Fibroblast of skin of scalp (primary cell): ENCODE measurements at regions not wholly inside any gene's neighbourhood (a gene's known extent, or its start where the extent isn't known, plus 50 kb on each side); places are given as distances from the start of the nearest gene placed in this dataset.
"Not testable (repeated sequence)": the region's sequence is repeated elsewhere in the genome, so short reads cannot be mapped to it uniquely, and the experiment has no call there.

Source experiments
- DNase-seq: peaks from one replicate; pipeline ENCODE4 v3.0.0-alpha.2; 2013

GRCh38 chr17:5870231-5870953 lies 199.8 kb upstream of the WSCD1 start:
- DNase-seq: no peak

DNA sequence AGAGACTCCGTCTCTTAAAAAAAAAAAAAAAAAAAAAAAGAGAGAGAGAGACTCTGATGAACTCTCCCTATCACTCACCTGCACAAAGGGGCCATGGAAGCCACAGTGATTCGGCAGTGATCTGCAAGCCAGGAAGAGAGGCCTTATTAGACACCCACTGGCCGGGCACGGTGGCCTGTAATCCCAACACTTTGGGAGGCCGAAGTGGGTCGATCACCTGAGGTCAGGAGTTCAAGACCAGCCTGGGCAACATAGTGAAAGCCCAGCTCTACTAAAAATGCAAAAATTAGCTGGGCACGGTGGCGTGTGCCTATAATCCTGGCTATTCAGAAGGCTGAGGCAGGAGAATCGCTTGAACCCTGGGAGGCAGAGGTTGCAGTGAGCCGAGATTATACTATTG lies 198.5 kb upstream of the WSCD1 start:
- no peak for DNase-seq

DNA sequence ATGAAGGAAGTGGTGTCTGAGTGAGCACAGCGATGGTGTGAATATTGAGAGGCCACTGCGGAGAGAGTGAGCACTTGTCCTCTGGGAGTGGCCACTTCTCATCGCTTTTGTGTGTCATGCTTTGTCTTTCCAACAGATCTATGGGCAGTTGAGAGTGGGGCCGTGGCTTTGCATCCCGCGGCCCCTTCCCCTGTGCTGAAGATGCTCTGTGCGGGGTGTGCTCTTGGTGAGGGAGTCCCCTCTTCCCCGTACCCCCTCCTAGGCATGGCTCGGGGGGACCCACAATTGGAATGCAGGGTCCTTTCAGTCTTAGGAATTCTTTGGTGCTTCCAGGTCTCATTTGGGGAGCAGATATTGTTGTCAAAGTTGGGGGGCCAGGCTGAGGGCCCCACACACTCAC lies 197.3 kb upstream of the WSCD1 start:
- DNase-seq: no peak

- DNase-seq: no peak
These were observed 196.4 kb upstream of the WSCD1 start for GRCh38 chr17:5873781-5874180.

DNA sequence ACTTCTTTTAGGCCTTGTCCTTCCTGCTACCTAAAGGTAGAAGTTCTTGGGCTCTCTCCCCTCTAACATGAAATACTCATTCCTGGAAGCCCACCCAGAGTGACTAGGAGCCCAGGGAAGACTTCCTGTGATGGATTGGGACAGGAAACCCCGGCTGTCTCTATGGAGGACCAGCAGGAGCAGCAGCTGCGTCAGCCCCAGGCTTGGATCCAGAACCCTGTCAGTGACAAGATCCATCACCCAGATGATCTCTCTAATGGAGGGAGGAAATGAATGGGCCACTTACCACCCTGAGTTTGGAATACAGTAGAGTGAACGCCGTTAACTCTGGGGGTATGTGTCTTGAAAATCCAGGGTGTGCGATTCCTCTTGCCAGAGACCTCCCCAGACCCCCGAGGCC lies 195.7 kb upstream of the WSCD1 start:
- DNase-seq: no peak

GRCh38 chr17:5877366-5877765 lies 192.8 kb upstream of the WSCD1 start:
- DNase-seq: no peak

DNA sequence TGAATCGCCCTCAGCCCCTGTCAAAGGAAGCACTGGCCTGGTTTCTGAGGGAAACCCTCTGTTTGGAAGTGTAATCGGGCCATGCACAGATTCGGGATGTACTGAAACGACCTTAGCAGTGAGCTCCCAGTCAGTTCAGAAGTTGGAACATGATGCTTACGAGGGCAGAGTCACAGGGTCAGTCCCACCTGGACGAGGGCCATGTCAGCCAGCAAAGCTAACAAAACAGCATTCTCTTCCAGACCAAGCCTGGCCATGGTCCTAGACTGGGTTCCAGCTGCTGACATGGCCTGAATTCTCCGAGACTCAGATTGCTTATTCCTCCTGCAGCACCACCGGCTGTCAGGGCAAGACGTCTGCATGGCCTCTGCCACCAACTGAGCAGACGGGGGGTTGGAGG lies 192.2 kb upstream of the WSCD1 start:
- DNase-seq: no peak

DNA sequence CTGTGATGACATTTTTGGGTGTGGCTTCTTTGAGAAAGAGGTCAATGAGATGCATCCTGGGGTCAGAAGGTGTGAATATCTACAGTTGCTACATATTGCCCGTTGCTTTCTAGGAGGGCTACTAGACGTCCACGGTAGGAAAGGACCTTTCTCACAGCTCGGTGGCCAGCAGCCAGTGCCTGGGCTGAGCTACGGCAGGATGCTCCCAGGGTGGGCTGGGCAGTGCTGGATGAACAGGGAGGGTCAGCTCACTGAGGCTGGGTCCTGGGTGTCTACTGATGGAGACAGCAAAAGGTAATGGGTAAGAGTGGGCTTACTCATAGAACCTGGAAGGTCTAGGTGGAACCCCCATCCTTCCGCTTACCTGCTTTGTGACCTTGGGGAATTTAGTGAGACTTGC lies 188.3 kb upstream of the WSCD1 start:
- DNase-seq: no peak

- DNase-seq: no peak
These were observed 186.2 kb upstream of the WSCD1 start for GRCh38 chr17:5883775-5884665.

- DNase-seq: no peak
These were observed 184.8 kb upstream of the WSCD1 start for GRCh38 chr17:5885336-5885735.

- DNase-seq: no peak
These were observed 181.4 kb upstream of the WSCD1 start for GRCh38 chr17:5888811-5889210.

- DNase-seq: no peak
These were observed 177.1 kb upstream of the WSCD1 start for GRCh38 chr17:5892921-5893675.

GRCh38 chr17:5893741-5894140 lies 176.4 kb upstream of the WSCD1 start:
- DNase-seq: no peak

GRCh38 chr17:5895276-5895675 lies 174.9 kb upstream of the WSCD1 start:
- DNase-seq: no peak

DNA sequence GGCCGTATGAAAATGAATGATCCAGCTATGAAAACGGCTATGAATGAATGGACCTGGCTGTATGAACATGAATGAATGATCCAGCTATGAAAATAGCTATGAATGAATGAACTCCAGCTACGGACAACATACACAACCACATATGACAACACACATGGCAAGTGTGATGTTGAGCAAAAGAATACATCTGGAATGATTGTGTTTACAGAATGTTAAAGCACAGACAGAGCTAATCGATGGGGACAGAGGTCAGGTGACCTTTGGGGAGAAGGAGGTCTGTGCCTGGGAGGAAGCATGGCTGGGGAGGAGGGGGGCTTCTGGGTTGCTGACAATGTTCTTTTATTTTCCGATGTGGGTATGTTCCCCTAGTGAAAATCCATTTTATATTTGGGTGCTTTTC lies 174.0 kb upstream of the WSCD1 start:
- DNase-seq: no peak

- no peak for DNase-seq
These were observed 172.8 kb upstream of the WSCD1 start for GRCh38 chr17:5897275-5897911.

DNA sequence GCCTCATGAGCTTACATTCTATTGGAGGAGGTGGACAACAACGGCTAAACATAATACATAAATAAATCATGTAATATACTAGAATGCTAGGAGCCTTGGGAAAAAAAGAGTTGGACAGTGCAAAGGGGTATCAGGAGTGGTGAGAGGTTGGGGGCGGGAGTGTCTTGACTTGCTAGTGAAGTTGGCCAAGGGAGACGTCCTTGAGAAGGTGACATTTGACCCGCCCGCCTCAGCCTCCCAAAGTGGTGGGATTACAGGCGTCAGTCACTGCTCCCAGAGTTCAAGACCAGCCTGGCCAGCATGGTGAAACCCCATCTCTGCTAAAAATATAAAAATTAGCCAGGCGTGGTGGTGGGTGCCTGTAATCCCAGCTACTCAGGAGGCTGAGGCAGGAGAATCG lies 172.2 kb upstream of the WSCD1 start:
- not testable (repeated sequence) for DNase-seq

DNA sequence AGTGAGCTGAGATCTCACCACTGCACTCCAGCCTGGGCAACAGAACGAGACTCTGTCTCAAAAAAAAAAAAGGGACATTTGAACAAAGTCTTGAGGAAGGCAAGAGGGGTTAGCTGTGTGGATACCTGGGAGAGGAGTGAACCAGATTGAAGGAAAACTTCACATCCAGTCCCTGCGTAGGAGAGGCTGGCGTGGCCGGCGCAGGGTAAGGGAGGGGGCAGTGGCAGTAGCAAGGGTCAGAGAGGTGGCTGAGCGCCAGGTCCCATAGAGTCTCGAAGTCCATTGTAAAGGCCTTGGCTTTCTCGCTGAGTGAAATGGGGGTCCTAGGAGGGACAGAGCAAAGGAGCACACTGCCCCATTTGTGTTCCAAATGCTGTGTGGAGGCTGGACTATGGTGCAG lies 171.8 kb upstream of the WSCD1 start:
- DNase-seq: no peak

GRCh38 chr17:5899496-5900195 lies 170.5 kb upstream of the WSCD1 start:
- no peak for DNase-seq

- DNase-seq: no peak
These were observed 168.4 kb upstream of the WSCD1 start for GRCh38 chr17:5901731-5902130.

- no peak for DNase-seq
These were observed 167.7 kb upstream of the WSCD1 start for GRCh38 chr17:5902181-5903140.
